ENCODE measurements at regions not wholly inside any gene's neighbourhood (a gene's known extent, or its start where the extent isn't known, plus 50 kb on each side); places are given as distances from the start of the nearest gene placed in this dataset.
A peak's percentile ranks its signal among the peaks of the same experiment; 100 is the strongest.

DNA sequence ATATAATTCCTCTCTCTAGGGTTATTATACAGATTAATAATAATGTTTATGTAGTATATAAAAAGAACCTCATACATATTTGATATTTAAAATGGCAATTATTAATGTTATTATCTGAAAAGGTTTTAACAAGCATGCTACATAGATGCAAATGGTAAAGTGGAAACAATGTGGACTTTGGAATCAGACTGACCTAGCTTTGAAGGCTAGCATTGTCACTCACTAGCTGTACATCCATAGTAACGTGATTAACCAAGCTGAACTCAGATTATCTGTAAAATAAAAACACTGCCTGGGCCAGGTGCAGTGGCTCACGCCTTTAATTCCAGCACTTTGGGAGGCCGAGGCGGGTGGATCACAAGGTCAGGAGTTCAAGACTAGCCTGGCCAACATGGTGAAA, 233.7 kb upstream of the SPRY1 start:
- Histone ChIP-seq H3K36me3 (ENCODE audit: insufficient read depth, low read length) (no peaks in the 10 kb centered on the region), H3K4me1 (ENCODE audit: insufficient read depth, low read length) (no peaks in the 10 kb centered on the region), H3K4me3 (ENCODE audit: low read length in 2 of 2) (no peak overlapping the region), H3K27me3 (ENCODE audit: insufficient read depth, low read length) (no peaks in the 10 kb centered on the region), H3K9me3 (ENCODE audit: control insufficient read depth in 1 of 2, low read length in 2 of 2) (no peaks in the 10 kb centered on the region), H3K27ac (ENCODE audit: low read depth, low read length) (no peak overlapping the region)
- H3K27ac Mint-ChIP-seq: no peak overlapping the region
- H3K9me3 Mint-ChIP-seq: no peaks in the 10 kb centered on the region
- ChIA-PET CTCF (ENCODE audit: partially characterized antibody) (no interaction called here), POLR2A (ENCODE audit: partially characterized antibody) (no interaction called here)
- intact Hi-C loops (cut with micrococcal nuclease): no loop called here
- H3K36me3 Mint-ChIP-seq: no peaks in the 10 kb centered on the region
- no peaks in the 10 kb centered on the region for H3K27me3 Mint-ChIP-seq
- DNase-seq: no peak
- no peak overlapping the region for H3K4me3 Mint-ChIP-seq
- H3K4me1 Mint-ChIP-seq: peaks cover 0 to 2% (median under 1%) of the 10 kb centered on the region in 4 donors

- Histone ChIP-seq H3K36me3 (ENCODE audit: insufficient read depth, low read length) (no peaks in the 10 kb centered on the region), H3K27ac (ENCODE audit: low read depth, low read length) (no peak overlapping the region), H3K27me3 (ENCODE audit: insufficient read depth, low read length) (no peaks in the 10 kb centered on the region), H3K9me3 (ENCODE audit: control insufficient read depth in 1 of 2, low read length in 2 of 2) (no peaks in the 10 kb centered on the region), H3K4me3 (ENCODE audit: low read length in 2 of 2) (no peak overlapping the region), H3K4me1 (ENCODE audit: insufficient read depth, low read length) (no peaks in the 10 kb centered on the region)
- ChIA-PET POLR2A (ENCODE audit: partially characterized antibody) (no interaction called here), CTCF (ENCODE audit: partially characterized antibody) (no interaction called here)
- Mint-ChIP-seq H3K4me1 (peaks cover 0 to 1% (median 0%) of the 10 kb centered on the region in 4 donors), H3K4me3 (no peak overlapping the region), H3K36me3 (no peaks in the 10 kb centered on the region), H3K9me3 (no peaks in the 10 kb centered on the region), H3K27me3 (no peaks in the 10 kb centered on the region), H3K27ac (no peak overlapping the region)
- no peak for DNase-seq
- intact Hi-C loops (cut with micrococcal nuclease): no loop called here
These were observed 233.1 kb upstream of the SPRY1 start for GRCh38 chr4:123163501-123163900.

GRCh38 chr4:123166023-123166422, 230.6 kb upstream of the SPRY1 start:
- H3K27me3 ChIP-seq (ENCODE audit: insufficient read depth, low read length): no peaks in the 10 kb centered on the region
- H3K9me3 Mint-ChIP-seq: no peaks in the 10 kb centered on the region
- no peak overlapping the region for H3K4me3 Mint-ChIP-seq
- peaks cover 1 to 5% of the 10 kb centered on the region in 2 donors for H3K36me3 Mint-ChIP-seq
- no peak overlapping the region for H3K4me3 ChIP-seq (ENCODE audit: low read length in 2 of 2)
- DNase-seq: no peak
- no peaks in the 10 kb centered on the region for H3K27me3 Mint-ChIP-seq
- intact Hi-C loops (cut with micrococcal nuclease): no loop called here
- H3K4me1 ChIP-seq (ENCODE audit: insufficient read depth, low read length): no peaks in the 10 kb centered on the region
- H3K4me1 Mint-ChIP-seq: no peaks in the 10 kb centered on the region
- no peaks in the 10 kb centered on the region for H3K36me3 ChIP-seq (ENCODE audit: insufficient read depth, low read length)
- no peak overlapping the region for H3K27ac ChIP-seq (ENCODE audit: low read depth, low read length)
- POLR2A ChIA-PET (ENCODE audit: partially characterized antibody): no interaction called here
- H3K9me3 ChIP-seq (ENCODE audit: control insufficient read depth in 1 of 2, low read length in 2 of 2): no peaks in the 10 kb centered on the region
- no peak overlapping the region for H3K27ac Mint-ChIP-seq
- CTCF ChIA-PET (ENCODE audit: partially characterized antibody): no interaction called here

DNA sequence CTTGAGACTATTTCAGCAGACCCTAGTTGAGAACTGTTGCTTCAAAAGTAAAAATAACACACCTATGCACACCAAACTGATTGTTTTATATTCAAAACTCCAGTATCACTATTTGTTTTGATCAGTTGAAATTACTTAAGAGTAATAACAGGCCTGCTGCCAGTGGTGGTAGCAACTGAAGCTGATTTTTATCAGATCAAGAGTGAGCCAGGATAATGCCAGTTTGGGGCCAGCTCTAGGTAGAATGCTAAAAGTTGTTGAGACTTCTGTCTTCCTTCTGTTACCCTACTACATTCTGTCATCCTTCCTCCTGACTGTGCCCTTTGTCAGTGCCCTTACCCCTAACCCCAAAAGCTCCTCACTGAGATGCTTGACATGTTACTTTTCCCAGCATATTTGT, 228.7 kb upstream of the SPRY1 start:
- CTCF ChIA-PET (ENCODE audit: partially characterized antibody): no interaction called here

GRCh38 chr4:123168812-123169211, 227.8 kb upstream of the SPRY1 start:
- ChIA-PET CTCF (ENCODE audit: partially characterized antibody) (no interaction called here), POLR2A (ENCODE audit: partially characterized antibody) (no interaction called here)
- Mint-ChIP-seq H3K4me3 (no peak overlapping the region), H3K36me3 (peaks cover 1 to 10% of the 10 kb centered on the region in 2 donors), H3K4me1 (no peaks in the 10 kb centered on the region), H3K9me3 (peaks cover 0 to 2% (median 0%) of the 10 kb centered on the region in 8 donors), H3K27ac (no peak overlapping the region), H3K27me3 (no peaks in the 10 kb centered on the region)
- H3K4me1 ChIP-seq (ENCODE audit: insufficient read depth, low read length): no peaks in the 10 kb centered on the region
- no peaks in the 10 kb centered on the region for H3K36me3 ChIP-seq (ENCODE audit: insufficient read depth, low read length)
- no peaks in the 10 kb centered on the region for H3K9me3 ChIP-seq (ENCODE audit: control insufficient read depth in 1 of 2, low read length in 2 of 2)
- H3K27ac ChIP-seq (ENCODE audit: low read depth, low read length): no peak overlapping the region
- no peak for DNase-seq
- H3K4me3 ChIP-seq (ENCODE audit: low read length in 2 of 2): no peak overlapping the region
- intact Hi-C loops (cut with micrococcal nuclease): no loop called here
- no peaks in the 10 kb centered on the region for H3K27me3 ChIP-seq (ENCODE audit: insufficient read depth, low read length)

More for the DNA sequence above, 228.7 kb upstream of the SPRY1 start:
- no peak for DNase-seq
- H3K27ac Mint-ChIP-seq: no peak overlapping the region
- POLR2A ChIA-PET (ENCODE audit: partially characterized antibody): no interaction called here
- peaks cover 0 to 1% (median 0%) of the 10 kb centered on the region in 8 donors for H3K9me3 Mint-ChIP-seq
- Histone ChIP-seq H3K27me3 (ENCODE audit: insufficient read depth, low read length) (no peaks in the 10 kb centered on the region), H3K4me1 (ENCODE audit: insufficient read depth, low read length) (no peaks in the 10 kb centered on the region), H3K4me3 (ENCODE audit: low read length in 2 of 2) (no peak overlapping the region), H3K36me3 (ENCODE audit: insufficient read depth, low read length) (no peaks in the 10 kb centered on the region), H3K27ac (ENCODE audit: low read depth, low read length) (no peak overlapping the region), H3K9me3 (ENCODE audit: control insufficient read depth in 1 of 2, low read length in 2 of 2) (no peaks in the 10 kb centered on the region)
- peaks cover 1 to 10% of the 10 kb centered on the region in 2 donors for H3K36me3 Mint-ChIP-seq
- no peak overlapping the region for H3K4me3 Mint-ChIP-seq
- H3K27me3 Mint-ChIP-seq: no peaks in the 10 kb centered on the region
- H3K4me1 Mint-ChIP-seq: no peaks in the 10 kb centered on the region
- intact Hi-C loops (cut with micrococcal nuclease): no loop called here

DNA sequence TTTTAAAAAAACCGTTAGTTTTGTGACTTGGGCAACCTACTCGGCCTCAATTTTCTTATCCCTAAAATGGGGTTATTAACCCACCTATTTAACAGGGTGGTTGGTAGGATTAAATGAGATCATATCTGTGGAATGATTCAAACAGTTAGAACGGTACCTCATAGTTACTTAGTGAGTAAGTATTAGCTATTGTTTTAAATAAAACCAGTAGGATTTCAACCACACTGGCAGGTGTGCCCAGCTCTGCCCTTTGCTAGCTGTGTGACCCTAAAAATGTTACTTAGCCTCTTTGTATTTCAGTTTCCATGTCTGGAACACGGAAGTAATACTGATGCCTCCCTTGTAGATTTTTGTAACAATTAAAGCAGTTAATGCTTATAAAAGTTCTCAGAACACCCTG, 225.8 kb upstream of the SPRY1 start:
- Mint-ChIP-seq H3K27ac (no peak overlapping the region), H3K27me3 (no peaks in the 10 kb centered on the region), H3K9me3 (peaks cover 0 to 2% (median 0%) of the 10 kb centered on the region in 8 donors), H3K36me3 (peaks cover 1 to 14% of the 10 kb centered on the region in 2 donors), H3K4me3 (no peak overlapping the region), H3K4me1 (no peaks in the 10 kb centered on the region)
- CTCF ChIA-PET (ENCODE audit: partially characterized antibody): no interaction called here
- no peak for DNase-seq
- no peaks in the 10 kb centered on the region for H3K36me3 ChIP-seq (ENCODE audit: insufficient read depth, low read length)
- H3K27ac ChIP-seq (ENCODE audit: low read depth, low read length): no peak overlapping the region
- no peaks in the 10 kb centered on the region for H3K4me1 ChIP-seq (ENCODE audit: insufficient read depth, low read length)
- intact Hi-C loops (cut with micrococcal nuclease): no loop called here
- no peaks in the 10 kb centered on the region for H3K27me3 ChIP-seq (ENCODE audit: insufficient read depth, low read length)
- H3K4me3 ChIP-seq (ENCODE audit: low read length in 2 of 2): no peak overlapping the region
- POLR2A ChIA-PET (ENCODE audit: partially characterized antibody): no interaction called here
- no peaks in the 10 kb centered on the region for H3K9me3 ChIP-seq (ENCODE audit: control insufficient read depth in 1 of 2, low read length in 2 of 2)

DNA sequence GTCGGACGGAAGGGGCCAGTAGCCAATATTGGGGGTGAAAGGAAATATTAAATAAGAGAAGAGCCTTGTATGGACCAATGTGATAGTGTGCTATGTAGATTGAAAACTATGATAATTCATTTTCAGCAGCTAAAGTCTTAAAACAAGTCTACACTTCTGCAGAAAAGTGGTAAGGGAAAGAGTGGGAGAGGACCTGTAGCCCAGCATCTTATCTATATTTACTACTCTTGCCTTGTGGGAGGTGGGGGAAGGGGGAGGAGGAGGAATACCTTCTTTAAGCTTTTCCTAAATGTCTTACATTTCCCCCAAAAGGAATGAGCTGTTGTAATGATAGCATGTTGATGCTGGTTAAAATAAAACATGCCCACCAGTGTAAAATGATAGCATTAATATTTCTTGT, 220.0 kb upstream of the SPRY1 start:
- Histone ChIP-seq H3K4me1 (ENCODE audit: insufficient read depth, low read length) (no peaks in the 10 kb centered on the region), H3K27ac (ENCODE audit: low read depth, low read length) (no peak overlapping the region), H3K4me3 (ENCODE audit: low read length in 2 of 2) (no peak overlapping the region), H3K9me3 (ENCODE audit: control insufficient read depth in 1 of 2, low read length in 2 of 2) (no peaks in the 10 kb centered on the region), H3K36me3 (ENCODE audit: insufficient read depth, low read length) (no peaks in the 10 kb centered on the region), H3K27me3 (ENCODE audit: insufficient read depth, low read length) (no peaks in the 10 kb centered on the region)
- DNase-seq: no peak
- CTCF ChIA-PET (ENCODE audit: partially characterized antibody): interaction anchor here (1.8 kb wide), 1 partner anchor 10 kb away, joined by 5 read pairs; no protein-coding TSS in a partner anchor
- Mint-ChIP-seq H3K27me3 (no peaks in the 10 kb centered on the region), H3K4me3 (no peak overlapping the region), H3K4me1 (peaks cover 0 to 2% (median 0%) of the 10 kb centered on the region in 4 donors), H3K36me3 (peaks cover 0 to 12% of the 10 kb centered on the region in 2 donors), H3K9me3 (peaks cover 0 to 2% (median 0%) of the 10 kb centered on the region in 8 donors), H3K27ac (peak overlapping the region in 1 of 7 donors; percentile 61)
- POLR2A ChIA-PET (ENCODE audit: partially characterized antibody): no interaction called here
- intact Hi-C loops (cut with micrococcal nuclease): no loop called here

DNA sequence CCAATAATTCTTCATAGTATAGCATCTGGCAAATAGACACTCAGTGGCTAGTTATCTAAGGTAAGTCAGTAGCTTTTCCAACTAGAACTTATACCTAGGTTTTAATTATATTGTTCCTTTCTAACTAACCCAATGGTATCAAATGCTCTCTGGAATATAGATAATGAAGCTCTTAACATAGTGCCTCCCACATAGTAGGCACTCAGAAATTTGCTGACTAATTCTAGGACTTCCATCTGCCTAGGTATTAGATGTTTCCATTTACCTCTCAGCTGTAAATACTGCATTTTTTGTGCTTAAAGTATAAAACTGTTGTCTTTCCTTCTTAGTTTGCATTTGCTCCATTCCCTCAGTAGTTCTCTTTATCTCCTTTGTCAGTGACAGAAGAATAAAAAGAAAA, 214.3 kb upstream of the SPRY1 start:
- H3K9me3 Mint-ChIP-seq: peaks cover 0 to 2% (median 0%) of the 10 kb centered on the region in 8 donors
- no peaks in the 10 kb centered on the region for H3K4me1 ChIP-seq (ENCODE audit: insufficient read depth, low read length)
- ChIA-PET POLR2A (ENCODE audit: partially characterized antibody) (no interaction called here), CTCF (ENCODE audit: partially characterized antibody) (no interaction called here)
- no peak for DNase-seq
- no peaks in the 10 kb centered on the region for H3K27me3 Mint-ChIP-seq
- H3K4me1 Mint-ChIP-seq: peaks cover 0 to 2% (median 0%) of the 10 kb centered on the region in 4 donors
- H3K27me3 ChIP-seq (ENCODE audit: insufficient read depth, low read length): no peaks in the 10 kb centered on the region
- no peaks in the 10 kb centered on the region for H3K36me3 ChIP-seq (ENCODE audit: insufficient read depth, low read length)
- H3K9me3 ChIP-seq (ENCODE audit: control insufficient read depth in 1 of 2, low read length in 2 of 2): no peaks in the 10 kb centered on the region
- no peak overlapping the region for H3K4me3 Mint-ChIP-seq
- no peak overlapping the region for H3K4me3 ChIP-seq (ENCODE audit: low read length in 2 of 2)
- no peak overlapping the region for H3K27ac ChIP-seq (ENCODE audit: low read depth, low read length)
- intact Hi-C loops (cut with micrococcal nuclease): no loop called here
- peaks cover 2 to 18% of the 10 kb centered on the region in 2 donors for H3K36me3 Mint-ChIP-seq
- no peak overlapping the region for H3K27ac Mint-ChIP-seq

Measured in CD4-positive, alpha-beta memory T cell (primary cell).